Loucy (cell line): ENCODE measurements at regions not wholly inside any gene's neighbourhood (a gene's known extent, or its start where the extent isn't known, plus 50 kb on each side); places are given as distances from the start of the nearest gene placed in this dataset.

ENCODE experiments used
- H2AFZ ChIP-seq: fragments of 200-600 bp; sonication (generic); 2 replicates; pipeline ENCODE4 v1.6.0; 2016; ENCODE audit warnings: antibody characterized with exemption, mild to moderate bottlenecking, low read length, moderate library complexity
- H3F3A ChIP-seq: fragments of 200-600 bp; 2 replicates; pipeline ENCODE4 v1.6.0; 2016; ENCODE audit warnings: antibody characterized with exemption, low read depth, mild to moderate bottlenecking
- H3K27me3 ChIP-seq: fragments of 200-600 bp; sonication (generic); 2 replicates; pipeline ENCODE4 v1.6.1; 2014; ENCODE audit warnings: low read length, mild to moderate bottlenecking; ENCODE audit not compliant: insufficient read depth, poor library complexity, severe bottlenecking
- H3K36me3 ChIP-seq: fragments of 200-600 bp; sonication (generic); 2 replicates; pipeline ENCODE4 v1.6.1; 2016; ENCODE audit warnings: low read length; ENCODE audit not compliant: insufficient read depth
- H3K4me1 ChIP-seq: fragments of 200-600 bp; sonication (generic); 2 replicates; pipeline ENCODE4 v1.5.1; 2014; ENCODE audit warnings: low read length, mild to moderate bottlenecking; ENCODE audit not compliant: insufficient read depth, poor library complexity, severe bottlenecking
- H3K4me2 ChIP-seq: fragments of 200-600 bp; sonication (generic); 2 replicates; pipeline ENCODE4 v1.6.0; 2014; ENCODE audit warnings: antibody characterized with exemption, low read length, low read depth, mild to moderate bottlenecking; ENCODE audit not compliant: poor library complexity, severe bottlenecking
- H3K4me3 ChIP-seq: fragments of 200-600 bp; sonication (generic); 2 replicates; pipeline ENCODE4 v1.5.1; 2014; ENCODE audit warnings: low read length, mild to moderate bottlenecking, mixed read lengths; ENCODE audit not compliant: poor library complexity, severe bottlenecking
- H3K79me2 ChIP-seq: fragments of 200-600 bp; sonication (generic); 2 replicates; pipeline ENCODE4 v1.6.1; 2014; ENCODE audit warnings: low read length; ENCODE audit not compliant: insufficient read depth
- H3K9ac ChIP-seq: fragments of 200-600 bp; sonication (generic); 2 replicates; pipeline ENCODE4 v1.6.0; 2014; ENCODE audit warnings: mild to moderate bottlenecking, low read depth, low read length, moderate library complexity; ENCODE audit not compliant: poor library complexity, severe bottlenecking
- H3K9me2 ChIP-seq: fragments of 200-600 bp; sonication (generic); replicated peaks from 2 replicates; pipeline ENCODE4 v1.6.1; 2016; ENCODE audit warnings: low read depth, low read length, mixed read lengths
- H3K9me3 ChIP-seq: fragments of 200-600 bp; sonication (generic); 2 replicates; pipeline ENCODE4 v1.6.1; 2014; ENCODE audit warnings: mild to moderate bottlenecking, antibody characterized with exemption, low read length, low read depth; ENCODE audit not compliant: insufficient read depth
- H4K20me1 ChIP-seq: fragments of 200-600 bp; sonication (generic); 2 replicates; pipeline ENCODE4 v1.6.0; 2014; ENCODE audit warnings: antibody characterized with exemption, low read length, mild to moderate bottlenecking; ENCODE audit not compliant: insufficient read depth, poor library complexity, severe bottlenecking
- EZH2phosphoT487 ChIP-seq: fragments of 200-600 bp; IDR thresholded peaks from 2 replicates; pipeline ENCODE4 v1.6.1; 2018; ENCODE audit warnings: antibody characterized with exemption, mild to moderate bottlenecking, moderate library complexity, borderline replicate concordance
- TF ChIP-seq, protein P1 (sequence below): fragments of 200-600 bp; sonication (generic); conservative IDR thresholded peaks from 2 replicates; pipeline ENCODE4 v1.5.1; 2014; ENCODE audit warnings: mild to moderate bottlenecking, antibody characterized with exemption, low read length

DNA sequence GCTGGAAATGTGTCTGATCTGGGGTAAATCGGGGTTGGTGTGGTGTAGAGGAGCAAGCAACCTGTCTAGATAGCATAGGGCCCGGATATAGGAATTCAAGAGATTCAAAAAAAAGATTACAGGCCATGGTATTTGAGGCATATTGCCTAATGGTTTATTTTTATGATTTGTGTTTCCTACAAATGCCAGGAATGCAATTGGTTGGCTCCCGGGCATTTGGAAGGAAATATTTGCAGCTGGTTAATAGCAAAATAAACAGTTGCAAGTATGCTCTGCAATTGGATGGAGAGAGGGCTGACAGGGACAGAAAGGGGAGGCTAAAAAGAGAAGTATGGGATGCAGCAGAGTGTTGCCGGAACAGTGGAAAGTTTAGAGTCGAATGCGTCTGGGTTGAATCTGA is 315.6 kb upstream of the ATP2B1 start:
- H4K20me1 ChIP-seq, result no peaks in the 10 kb centered on the region
- no peak overlapping the region for H3K4me2 ChIP-seq
- TF ChIP-seq EZH2phosphoT487, result no peak
- TF ChIP-seq, protein P1, sequence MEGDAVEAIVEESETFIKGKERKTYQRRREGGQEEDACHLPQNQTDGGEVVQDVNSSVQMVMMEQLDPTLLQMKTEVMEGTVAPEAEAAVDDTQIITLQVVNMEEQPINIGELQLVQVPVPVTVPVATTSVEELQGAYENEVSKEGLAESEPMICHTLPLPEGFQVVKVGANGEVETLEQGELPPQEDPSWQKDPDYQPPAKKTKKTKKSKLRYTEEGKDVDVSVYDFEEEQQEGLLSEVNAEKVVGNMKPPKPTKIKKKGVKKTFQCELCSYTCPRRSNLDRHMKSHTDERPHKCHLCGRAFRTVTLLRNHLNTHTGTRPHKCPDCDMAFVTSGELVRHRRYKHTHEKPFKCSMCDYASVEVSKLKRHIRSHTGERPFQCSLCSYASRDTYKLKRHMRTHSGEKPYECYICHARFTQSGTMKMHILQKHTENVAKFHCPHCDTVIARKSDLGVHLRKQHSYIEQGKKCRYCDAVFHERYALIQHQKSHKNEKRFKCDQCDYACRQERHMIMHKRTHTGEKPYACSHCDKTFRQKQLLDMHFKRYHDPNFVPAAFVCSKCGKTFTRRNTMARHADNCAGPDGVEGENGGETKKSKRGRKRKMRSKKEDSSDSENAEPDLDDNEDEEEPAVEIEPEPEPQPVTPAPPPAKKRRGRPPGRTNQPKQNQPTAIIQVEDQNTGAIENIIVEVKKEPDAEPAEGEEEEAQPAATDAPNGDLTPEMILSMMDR, result no peak
- no peak overlapping the region for H3K9ac ChIP-seq
- no peak overlapping the region for H2AFZ ChIP-seq
- H3K27me3 ChIP-seq, result no peaks in the 10 kb centered on the region
- no peaks in the 10 kb centered on the region for H3K36me3 ChIP-seq
- no peaks in the 10 kb centered on the region for H3F3A ChIP-seq
- no peaks in the 10 kb centered on the region for H3K9me2 ChIP-seq
- H3K4me1 ChIP-seq, result peaks cover 10% of the 10 kb centered on the region
- no peaks in the 10 kb centered on the region for H3K9me3 ChIP-seq
- H3K79me2 ChIP-seq, result no peaks in the 10 kb centered on the region
- H3K4me3 ChIP-seq, result no peak overlapping the region

DNA sequence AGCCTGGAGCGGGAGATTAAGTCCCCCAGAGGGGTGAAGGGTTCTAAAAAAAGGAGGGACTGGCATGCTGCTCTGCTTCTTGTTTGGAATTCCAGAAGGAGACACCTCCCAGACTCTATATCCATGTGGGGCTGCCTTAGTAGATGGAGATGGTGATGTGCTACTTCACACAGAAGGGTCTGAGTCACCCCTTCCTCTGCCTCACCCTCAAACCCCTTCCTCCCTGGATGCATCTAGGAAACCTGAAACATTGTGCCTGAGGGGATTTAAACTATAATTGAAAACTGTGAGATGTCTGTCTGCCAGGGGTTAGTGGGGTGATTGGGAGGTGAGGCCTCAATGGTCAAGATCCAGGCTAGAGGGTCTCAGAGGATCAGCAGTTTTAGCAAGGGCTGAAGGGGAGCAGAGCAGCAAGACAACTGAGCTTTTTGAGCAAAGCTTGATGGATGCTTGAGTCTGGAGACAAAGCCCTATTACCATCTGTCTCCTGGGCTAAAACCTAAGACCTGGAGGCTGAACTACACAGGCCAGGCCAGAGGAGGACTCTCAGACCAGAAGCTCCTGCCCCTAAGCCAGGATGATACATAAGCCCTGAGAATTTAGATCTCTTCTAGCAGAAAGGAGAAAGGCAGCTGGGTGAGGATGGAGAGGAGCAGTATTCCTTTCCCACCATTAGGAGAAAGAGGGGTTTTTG is 314.7 kb upstream of the ATP2B1 start:
- Histone ChIP-seq H3K9me3 (no peaks in the 10 kb centered on the region), H4K20me1 (no peaks in the 10 kb centered on the region), H3K79me2 (no peaks in the 10 kb centered on the region), H3K36me3 (no peaks in the 10 kb centered on the region), H3F3A (no peaks in the 10 kb centered on the region), H3K9ac (no peak overlapping the region), H3K27me3 (no peaks in the 10 kb centered on the region), H3K4me2 (no peak overlapping the region), H3K4me1 (peaks cover 4% of the 10 kb centered on the region), H3K4me3 (no peak overlapping the region), H3K9me2 (no peaks in the 10 kb centered on the region), H2AFZ (no peak overlapping the region; the same call in 1 of the 2 replicates)
- TF ChIP-seq EZH2phosphoT487, result no peak
- TF ChIP-seq, protein P1, result no peak

DNA sequence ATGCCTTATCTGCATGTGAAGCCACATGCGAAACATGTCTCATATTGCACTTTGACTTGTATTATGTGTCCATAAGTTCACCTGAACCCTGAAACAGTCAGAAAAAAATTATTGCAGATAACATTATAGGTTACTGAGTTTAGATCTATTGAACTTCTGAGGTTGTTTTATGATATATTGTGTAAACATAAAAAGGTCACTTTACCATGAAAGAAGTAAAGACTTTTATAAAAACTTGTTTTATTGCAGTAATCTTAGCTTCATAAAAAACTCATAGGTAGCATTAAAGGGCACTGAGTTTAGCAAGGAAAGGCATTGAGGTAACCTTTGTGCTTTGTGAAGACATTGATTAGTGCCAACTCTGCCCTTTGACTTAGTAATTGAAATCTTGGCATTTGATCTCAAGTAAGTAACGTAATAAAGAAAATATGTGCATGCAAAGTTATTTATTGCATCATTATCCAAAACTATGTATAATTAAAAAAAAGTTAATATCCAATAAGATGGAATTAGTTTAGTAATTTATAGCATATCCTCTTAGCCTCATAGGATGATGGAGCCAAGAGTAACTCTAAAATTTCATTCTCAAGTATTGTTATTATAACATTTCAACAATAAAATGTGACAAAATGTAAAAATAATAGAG is 313.3 kb upstream of the ATP2B1 start:
- Histone ChIP-seq H3K9me3 (no peaks in the 10 kb centered on the region), H3K9ac (no peak overlapping the region), H3K9me2 (no peaks in the 10 kb centered on the region), H3K36me3 (no peaks in the 10 kb centered on the region), H3K27me3 (no peaks in the 10 kb centered on the region), H3K4me2 (no peak overlapping the region), H3K4me3 (no peak overlapping the region), H2AFZ (no peak overlapping the region), H3K79me2 (no peaks in the 10 kb centered on the region), H3F3A (no peaks in the 10 kb centered on the region), H4K20me1 (no peaks in the 10 kb centered on the region), H3K4me1 (no peaks in the 10 kb centered on the region)
- TF ChIP-seq, protein P1, result no peak
- TF ChIP-seq EZH2phosphoT487, result no peak
